HCT116 (cell line): ENCODE measurements at regions not wholly inside any gene's neighbourhood (a gene's known extent, or its start where the extent isn't known, plus 50 kb on each side); places are given as distances from the start of the nearest gene placed in this dataset.
A peak's percentile ranks its signal among the peaks of the same experiment; 100 is the strongest.

Experiments
- ATAC-seq: fragments of 200-7000 bp; cut with Tn5 transposase; 2 replicates; pipeline ENCODE4 v1.9.1; 2020; ENCODE audit warnings: mild to moderate bottlenecking, moderate library complexity
- BruUV-seq: library from RNA; stranded (reverse); fragments of 400-500 nt; replicated peaks from 2 replicates; lab custom pipeline; 2021; lab: Mats Ljungman, UMichigan
- CTCF ChIA-PET: fragments of 300-600 bp; sonication (Branson Sonifier 250); formaldehyde crosslinking; loops from one replicate; lab custom pipeline; 2021; ENCODE audit warnings: antibody characterized with exemption; lab: Charles Lee
- POLR2A ChIA-PET: fragments of 300-600, 350-600 bp; sonication (Branson Sonifier 250); formaldehyde crosslinking; loops from one replicate; lab custom pipeline; 2021; ENCODE audit warnings: antibody characterized with exemption; lab: Charles Lee
- RAD21 ChIA-PET, 2 experiments: fragments of 300-600 bp; sonication (Branson Sonifier 250); formaldehyde crosslinking; loops; one replicate each; lab custom pipeline; 2023; ENCODE audit warnings: low total read pairs in 2 of 2; ENCODE audit not compliant: uncharacterized antibody in 2 of 2, unreplicated experiment in 2 of 2, low non-redundant PET in 1 of 2; lab: Charles Lee
- DNase-seq: peaks from one replicate; pipeline ENCODE4 v3.0.0-alpha.2; 2010; ENCODE audit warnings: low read depth, low spot score
- H2AFZ ChIP-seq: fragments of 200-600 bp; shearing (Covaris generic), sonication (generic); 2 replicates; pipeline ENCODE4 v1.6.1; 2017; ENCODE audit warnings: low read depth, mixed run types, mixed read lengths, antibody characterized with exemption, low read length; ENCODE audit not compliant: poor library complexity, severe bottlenecking
- H3K27ac ChIP-seq: 2 replicates; pipeline ENCODE4 v1.5.1; 2012; ENCODE audit warnings: low read depth, low read length
- H3K27me3 ChIP-seq: fragments of 200-600 bp; sonication (generic); 2 replicates; pipeline ENCODE4 v1.6.1; 2016; ENCODE audit warnings: mixed run types, low read length, mixed read lengths; ENCODE audit not compliant: insufficient read depth
- H3K36me3 ChIP-seq, 2 experiments: fragments of 200-500 bp in 1 of 2; fragments of 200-600 bp in 1 of 2; sonication (Bioruptor generic) in 1 of 2; sonication (generic) in 1 of 2; 2 replicates each; pipeline versions ENCODE4 v1.5.1 to v1.6.1; 2014 to 2016; ENCODE audit warnings: low read length in 2 of 2, inconsistent platforms in 1 of 2, mixed read lengths in 1 of 2, mixed run types in 1 of 2; ENCODE audit not compliant: insufficient read depth in 2 of 2, control insufficient read depth in 1 of 2
- H3K4me1 ChIP-seq, 2 experiments: fragments of 200-600 bp in 1 of 2; sonication (generic) in 1 of 2; 2 replicates each; pipeline versions ENCODE4 v1.5.1 to v1.6.1; 2012 to 2017; ENCODE audit warnings: low read length in 2 of 2, inconsistent platforms in 1 of 2, mild to moderate bottlenecking in 1 of 2, mixed read lengths in 1 of 2, mixed run types in 1 of 2, moderate library complexity in 1 of 2; ENCODE audit not compliant: insufficient read depth in 2 of 2, control insufficient read depth in 1 of 2
- H3K4me2 ChIP-seq: fragments of 200-600 bp; sonication (generic); 2 replicates; pipeline ENCODE4 v1.6.1; 2017; ENCODE audit warnings: mixed run types, low read length, mixed read lengths
- H3K4me3 ChIP-seq, 2 experiments: fragments of 200-600 bp in 1 of 2; sonication (generic) in 1 of 2; replicated peaks in 1 of 2; 2 replicates each; pipeline ENCODE4 v1.5.1; 2011 to 2016; ENCODE audit warnings: low read length in 2 of 2, control low read depth in 1 of 2, low read depth in 1 of 2, mild to moderate bottlenecking in 1 of 2, mixed read lengths in 1 of 2, mixed run types in 1 of 2
- H3K79me2 ChIP-seq: fragments of 200-600 bp; sonication (generic); 2 replicates; pipeline ENCODE4 v1.6.1; 2017; ENCODE audit warnings: mild to moderate bottlenecking, mixed run types, low read length, moderate library complexity, mixed read lengths; ENCODE audit not compliant: insufficient read depth
- H3K9ac ChIP-seq: fragments of 200-600 bp; sonication (generic); 2 replicates; pipeline ENCODE4 v1.6.1; 2016; ENCODE audit warnings: low read length, mixed read lengths
- H3K9me2 ChIP-seq: fragments of 200-600 bp; sonication (generic), shearing (Covaris generic); 2 replicates; pipeline ENCODE4 v1.6.1; 2017; ENCODE audit warnings: mixed run types, mild to moderate bottlenecking, moderate library complexity; ENCODE audit not compliant: insufficient read depth
- H3K9me3 ChIP-seq, 2 experiments: fragments of 200-500 bp in 1 of 2; fragments of 200-600 bp in 1 of 2; sonication (Bioruptor generic) in 1 of 2; sonication (generic) in 1 of 2; 2 replicates each; pipeline ENCODE4 v1.6.1; 2014 to 2017; ENCODE audit warnings: low read length in 2 of 2, mixed read lengths in 2 of 2, inconsistent platforms in 1 of 2, low read depth in 1 of 2, mild to moderate bottlenecking in 1 of 2, mixed run types in 1 of 2, moderate library complexity in 1 of 2; ENCODE audit not compliant: control insufficient read depth in 1 of 2, insufficient read depth in 1 of 2
- H4K20me1 ChIP-seq: fragments of 200-600 bp; sonication (generic), shearing (Covaris generic); 2 replicates; pipeline ENCODE4 v1.6.1; 2017; ENCODE audit warnings: mixed run types, mild to moderate bottlenecking, moderate library complexity; ENCODE audit not compliant: insufficient read depth
- ATF3 ChIP-seq: IDR thresholded peaks from 2 replicates; pipeline ENCODE4 v1.6.1; 2012
- CBX3 ChIP-seq: IDR thresholded peaks from 2 replicates; pipeline ENCODE4 v1.6.1; 2012; ENCODE audit warnings: low read depth
- EZH2 ChIP-seq: fragments of 200-600 bp; sonication (generic); IDR thresholded peaks from 2 replicates; pipeline ENCODE4 v1.6.1; 2017; ENCODE audit warnings: antibody characterized with exemption, mixed run types
- FOSL1 ChIP-seq: IDR thresholded peaks from 2 replicates; pipeline ENCODE4 v1.6.1; 2012; ENCODE audit warnings: low read depth
- MAX ChIP-seq: IDR thresholded peaks from 2 replicates; pipeline ENCODE4 v1.6.1; 2012
- POLR2A ChIP-seq: IDR thresholded peaks from 2 replicates; pipeline ENCODE4 v1.7.0; 2011; ENCODE audit warnings: borderline replicate concordance; ENCODE audit not compliant: insufficient read depth, insufficient read length; ENCODE audit errors: extremely low read depth
- POLR2AphosphoS5 ChIP-seq: IDR thresholded peaks from 2 replicates; pipeline ENCODE4 v1.6.1; 2011; ENCODE audit warnings: mild to moderate bottlenecking, low read depth, low read length, moderate library complexity
- REST ChIP-seq: IDR thresholded peaks from 2 replicates; pipeline ENCODE4 v1.6.1; 2012; ENCODE audit warnings: low read depth
- SIN3A ChIP-seq: IDR thresholded peaks from 2 replicates; pipeline ENCODE4 v1.6.1; 2012; ENCODE audit warnings: low read depth
- SP1 ChIP-seq: IDR thresholded peaks from 2 replicates; pipeline ENCODE4 v1.6.1; 2012; ENCODE audit warnings: low read depth
- SRF ChIP-seq: IDR thresholded peaks from 2 replicates; pipeline ENCODE4 v1.6.1; 2012; ENCODE audit warnings: low read depth
- TCF7L2 ChIP-seq: IDR thresholded peaks from 2 replicates; pipeline ENCODE4 v1.7.0; 2011; ENCODE audit warnings: borderline replicate concordance, inconsistent platforms; ENCODE audit not compliant: insufficient read depth, insufficient read length; ENCODE audit errors: extremely low read depth
- YY1 ChIP-seq: IDR thresholded peaks from 2 replicates; pipeline ENCODE4 v1.6.1; 2011; ENCODE audit warnings: low read length, low read depth, moderate library complexity, mild to moderate bottlenecking; ENCODE audit not compliant: insufficient replicate concordance; ENCODE audit errors: extremely low read depth
- ZBTB33 ChIP-seq: IDR thresholded peaks from 2 replicates; pipeline ENCODE4 v1.6.1; 2011; ENCODE audit warnings: mild to moderate bottlenecking, low read length, moderate library complexity; ENCODE audit not compliant: insufficient replicate concordance; ENCODE audit errors: extremely low read depth
- ZFX ChIP-seq: fragments of 450-650 bp; IDR thresholded peaks from 2 replicates; pipeline ENCODE4 v1.6.1; 2017
- intact Hi-C: fragments of 100-400 bp; cut with micrococcal nuclease; formaldehyde crosslinking; loops from 2 replicates; pipeline ENCODE4 v1.10.0; 2022

- intact Hi-C loops = no loop called here
- POLR2A ChIA-PET = no interaction called here
- CTCF ChIA-PET = no interaction called here
- Histone ChIP-seq H3K27me3 (no peaks in the 10 kb centered on the region), H3K4me2 (no peak overlapping the region), H3K9me2 (no peaks in the 10 kb centered on the region), H3K79me2 (no peaks in the 10 kb centered on the region), H3K27ac (no peak overlapping the region), H3K9ac (no peak overlapping the region), H3K4me1 (peaks cover 14 to 20% of the 10 kb centered on the region in 2 experiments), H3K36me3 (no peaks in the 10 kb centered on the region), H4K20me1 (no peaks in the 10 kb centered on the region), H3K4me3 (no peak overlapping the region), H2AFZ (peak overlapping the region; percentile 56), H3K9me3 (no peaks in the 10 kb centered on the region)
- no TSS peak for BruUV-seq
- DNase-seq = no peak
- RAD21 ChIA-PET = no interaction called here
- TF ChIP-seq ATF3 (no peak), SP1 (no peak)
- no peak for ATAC-seq
These were observed 70.9 kb upstream of the TGFBR2 start for GRCh38 chr3:30535525-30535924.

GRCh38 chr3:30538791-30539190, 67.6 kb upstream of the TGFBR2 start:
- RAD21 ChIA-PET = no interaction called here
- H3K9me3 ChIP-seq = no peaks in the 10 kb centered on the region
- H3K27me3 ChIP-seq = no peaks in the 10 kb centered on the region
- H3K9ac ChIP-seq = no peak overlapping the region
- H4K20me1 ChIP-seq = no peaks in the 10 kb centered on the region
- peak overlapping the region; percentile 84 for H2AFZ ChIP-seq
- intact Hi-C loops = no loop called here
- POLR2A ChIA-PET = no interaction called here
- H3K4me3 ChIP-seq = peak overlapping the region in 1 of 2 experiments; percentile 40; a peak in 1 of 4 replicates
- no TSS peak for BruUV-seq
- DNase-seq (peak; percentile 4), ATAC-seq (peak; percentile 77)
- H3K79me2 ChIP-seq = no peaks in the 10 kb centered on the region
- no peaks in the 10 kb centered on the region for H3K36me3 ChIP-seq
- peaks cover 14 to 20% of the 10 kb centered on the region in 2 experiments for H3K4me1 ChIP-seq
- H3K27ac ChIP-seq = peak overlapping the region; percentile 27; the same call in 1 of the 2 replicates
- peak overlapping the region; percentile 68 for H3K4me2 ChIP-seq
- H3K9me2 ChIP-seq = no peaks in the 10 kb centered on the region
- CTCF ChIA-PET = no interaction called here
- no peak for TF ChIP-seq REST
- no peak for TF ChIP-seq MAX
- no peak for TF ChIP-seq TCF7L2
- no peak for TF ChIP-seq EZH2
- no peak for TF ChIP-seq SRF
- no peak for TF ChIP-seq FOSL1
- no peak for TF ChIP-seq ATF3
- no peak for TF ChIP-seq ZBTB33
- TF ChIP-seq SIN3A = no peak
- no peak for TF ChIP-seq POLR2AphosphoS5
- no peak for TF ChIP-seq YY1
- TF ChIP-seq POLR2A = no peak
- TF ChIP-seq ZFX = no peak
- no peak for TF ChIP-seq CBX3
